ENCODE measurements at regions not wholly inside any gene's neighbourhood (a gene's known extent, or its start where the extent isn't known, plus 50 kb on each side); places are given as distances from the start of the nearest gene placed in this dataset.

DNA sequence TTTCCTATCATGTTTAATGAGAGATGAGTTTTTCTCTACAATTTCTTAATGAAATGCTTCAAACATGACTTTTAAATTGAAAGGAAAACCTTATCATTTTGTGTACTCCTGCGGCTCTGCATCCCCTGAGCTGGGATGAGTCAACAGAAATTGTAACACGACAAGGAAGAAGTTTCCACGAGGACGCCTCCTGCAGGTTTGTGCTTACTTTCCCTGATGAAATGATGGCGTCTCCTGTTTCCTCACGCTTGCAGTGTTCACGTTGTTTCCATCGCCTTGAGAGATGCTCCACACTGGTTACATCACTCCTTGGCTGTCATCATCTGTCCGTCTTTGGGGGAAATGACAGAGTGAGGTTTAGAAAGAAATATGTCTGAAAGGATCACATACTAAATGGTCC, 233.7 kb upstream of the ZFP64 start:
- TF ChIP-seq REST (IDR thresholded peaks at IDR 0.05) (no peak), HNF4G (IDR thresholded peaks at IDR 0.05) (no peak), CTCF (IDR thresholded peaks at IDR 0.05; ENCODE audit: low read depth, low read length, missing input control) (no peak), TAF1 (conservative IDR thresholded peaks at IDR 0.05) (no peak), GABPA (IDR thresholded peaks at IDR 0.05 in 1 of 2, conservative IDR thresholded peaks at IDR 0.05 in 1 of 2) (no peak), SP1 (IDR thresholded peaks at IDR 0.05) (no peak), YY1 (IDR thresholded peaks at IDR 0.05) (no peak), RXRA (IDR thresholded peaks at IDR 0.05) (no peak), EGR1 (IDR thresholded peaks at IDR 0.05; ENCODE audit: low read depth in 2 of 2) (no peak), JUND (IDR thresholded peaks at IDR 0.05) (no peak), MAX (IDR thresholded peaks at IDR 0.05) (no peak)
- TF ChIP-seq, protein P1, sequence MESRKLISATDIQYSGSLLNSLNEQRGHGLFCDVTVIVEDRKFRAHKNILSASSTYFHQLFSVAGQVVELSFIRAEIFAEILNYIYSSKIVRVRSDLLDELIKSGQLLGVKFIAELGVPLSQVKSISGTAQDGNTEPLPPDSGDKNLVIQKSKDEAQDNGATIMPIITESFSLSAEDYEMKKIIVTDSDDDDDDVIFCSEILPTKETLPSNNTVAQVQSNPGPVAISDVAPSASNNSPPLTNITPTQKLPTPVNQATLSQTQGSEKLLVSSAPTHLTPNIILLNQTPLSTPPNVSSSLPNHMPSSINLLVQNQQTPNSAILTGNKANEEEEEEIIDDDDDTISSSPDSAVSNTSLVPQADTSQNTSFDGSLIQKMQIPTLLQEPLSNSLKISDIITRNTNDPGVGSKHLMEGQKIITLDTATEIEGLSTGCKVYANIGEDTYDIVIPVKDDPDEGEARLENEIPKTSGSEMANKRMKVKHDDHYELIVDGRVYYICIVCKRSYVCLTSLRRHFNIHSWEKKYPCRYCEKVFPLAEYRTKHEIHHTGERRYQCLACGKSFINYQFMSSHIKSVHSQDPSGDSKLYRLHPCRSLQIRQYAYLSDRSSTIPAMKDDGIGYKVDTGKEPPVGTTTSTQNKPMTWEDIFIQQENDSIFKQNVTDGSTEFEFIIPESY (IDR thresholded peaks at IDR 0.05), result no peak
- TF ChIP-seq, protein P2, sequence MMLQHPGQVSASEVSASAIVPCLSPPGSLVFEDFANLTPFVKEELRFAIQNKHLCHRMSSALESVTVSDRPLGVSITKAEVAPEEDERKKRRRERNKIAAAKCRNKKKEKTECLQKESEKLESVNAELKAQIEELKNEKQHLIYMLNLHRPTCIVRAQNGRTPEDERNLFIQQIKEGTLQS (IDR thresholded peaks at IDR 0.05), result no peak
